ENCODE measurements at regions not wholly inside any gene's neighbourhood (a gene's known extent, or its start where the extent isn't known, plus 50 kb on each side); places are given as distances from the start of the nearest gene placed in this dataset.
"Not testable (repeated sequence)": the region's sequence is repeated elsewhere in the genome, so short reads cannot be mapped to it uniquely, and the experiment has no call there.

- peak; percentile 82 for DNase-seq (ENCODE audit: low spot score)
These were observed 116.2 kb upstream of the PLAAT1 start for GRCh38 chr3:193124861-193125260.

DNA sequence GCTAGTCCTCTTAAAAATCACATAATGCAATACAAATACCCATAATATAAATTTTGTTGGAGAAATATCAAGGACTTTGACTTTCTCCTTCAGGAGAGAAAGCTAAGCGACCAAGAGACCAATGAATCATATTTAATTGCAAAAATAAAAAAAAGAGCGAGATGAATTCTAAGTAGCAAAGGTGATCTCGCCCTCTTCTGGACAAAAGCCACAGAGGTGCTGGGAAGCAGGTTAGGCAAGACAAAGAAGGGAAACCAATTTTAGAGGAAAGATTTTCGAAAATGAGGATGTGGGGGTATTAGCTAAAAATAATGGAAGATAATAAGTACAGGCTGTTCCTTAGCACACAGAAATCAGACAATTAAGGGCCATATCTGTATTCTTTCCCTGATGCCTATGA is 111.4 kb upstream of the PLAAT1 start:
- no peak for DNase-seq (ENCODE audit: low spot score)

GRCh38 chr3:193130576-193130975 is 110.4 kb upstream of the PLAAT1 start:
- DNase-seq (ENCODE audit: low spot score), result peak; percentile 18

DNA sequence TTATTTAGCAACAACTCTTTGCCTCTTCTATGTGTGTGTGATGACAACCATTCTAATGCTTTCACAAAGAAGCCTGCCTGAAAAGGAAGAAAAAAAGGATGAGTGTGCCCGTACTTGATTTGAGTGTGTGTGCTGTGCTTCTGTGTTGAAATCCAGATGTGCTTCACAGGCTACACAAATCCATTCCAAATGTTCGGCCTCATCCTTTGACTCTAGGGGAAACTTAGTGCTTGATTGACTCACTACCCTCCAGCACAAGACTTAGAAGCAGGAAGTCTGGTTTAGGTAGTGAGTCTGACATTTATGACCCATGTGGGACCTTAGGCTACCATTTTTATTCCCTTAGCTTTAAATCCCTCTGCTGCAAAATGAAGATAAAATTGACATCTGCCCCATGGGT is 108.8 kb upstream of the PLAAT1 start:
- no peak for DNase-seq (ENCODE audit: low spot score)

DNA sequence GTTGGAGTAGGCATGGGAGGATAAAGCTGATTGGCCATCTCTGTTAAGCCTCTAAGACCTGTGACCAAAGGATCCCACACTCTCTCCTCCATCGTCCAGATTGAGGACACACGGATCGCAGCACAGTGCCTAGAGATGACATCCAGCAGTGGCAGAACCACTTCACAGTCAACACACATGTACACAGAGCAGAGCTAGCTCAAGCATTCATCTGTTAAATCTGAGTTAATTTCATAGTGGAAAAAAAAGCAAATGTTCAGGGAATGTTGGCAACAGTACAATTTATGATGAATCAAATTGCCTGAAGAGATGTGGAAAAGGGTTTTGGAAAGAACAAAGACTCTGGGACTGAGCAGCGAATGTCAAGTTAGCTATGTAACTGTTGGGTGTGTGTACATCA is 108.1 kb upstream of the PLAAT1 start:
- DNase-seq (ENCODE audit: low spot score), result no peak

GRCh38 chr3:193134856-193135255 is 106.2 kb upstream of the PLAAT1 start:
- no peak for DNase-seq (ENCODE audit: low spot score)

DNA sequence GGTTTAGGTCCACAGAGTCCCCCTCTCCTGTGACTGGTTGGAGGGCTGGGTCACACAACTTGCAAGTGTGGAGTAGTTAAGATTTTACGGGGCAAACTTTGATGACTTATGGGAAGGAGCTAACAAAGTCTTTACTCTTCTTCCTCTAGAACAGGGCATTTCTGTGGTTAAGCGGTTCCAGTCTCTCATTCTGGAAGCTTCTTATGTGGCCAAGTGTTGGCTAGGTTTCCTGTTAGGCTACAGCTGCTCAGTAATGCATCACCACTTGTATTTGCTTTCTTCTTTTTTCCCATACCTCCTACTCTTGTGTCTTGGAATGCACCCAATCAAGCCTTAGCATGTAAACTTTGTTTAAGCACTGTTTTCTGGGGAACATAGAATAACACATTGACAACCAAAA is 100.6 kb upstream of the PLAAT1 start:
- no peak for DNase-seq (ENCODE audit: low spot score)

DNA sequence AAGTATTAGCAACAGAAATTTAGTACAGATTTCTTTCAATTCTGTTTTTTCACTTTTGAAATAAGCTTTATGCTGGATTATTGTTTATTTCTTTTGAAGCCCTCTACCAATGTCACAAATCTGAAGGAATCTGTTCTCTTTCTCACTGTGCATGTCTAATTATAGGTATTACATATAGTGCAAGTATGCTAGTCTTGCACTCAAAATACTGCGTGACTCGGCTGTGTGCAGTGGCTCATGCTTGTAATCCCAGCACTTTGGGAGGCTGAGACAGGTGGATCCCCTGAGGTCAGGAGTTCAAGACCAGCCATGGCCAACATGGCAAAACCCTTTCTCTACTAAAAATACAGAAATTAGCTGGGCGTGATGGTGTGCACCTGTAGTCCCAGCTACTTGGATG is 95.8 kb upstream of the PLAAT1 start:
- no peak for DNase-seq (ENCODE audit: low spot score)

DNA sequence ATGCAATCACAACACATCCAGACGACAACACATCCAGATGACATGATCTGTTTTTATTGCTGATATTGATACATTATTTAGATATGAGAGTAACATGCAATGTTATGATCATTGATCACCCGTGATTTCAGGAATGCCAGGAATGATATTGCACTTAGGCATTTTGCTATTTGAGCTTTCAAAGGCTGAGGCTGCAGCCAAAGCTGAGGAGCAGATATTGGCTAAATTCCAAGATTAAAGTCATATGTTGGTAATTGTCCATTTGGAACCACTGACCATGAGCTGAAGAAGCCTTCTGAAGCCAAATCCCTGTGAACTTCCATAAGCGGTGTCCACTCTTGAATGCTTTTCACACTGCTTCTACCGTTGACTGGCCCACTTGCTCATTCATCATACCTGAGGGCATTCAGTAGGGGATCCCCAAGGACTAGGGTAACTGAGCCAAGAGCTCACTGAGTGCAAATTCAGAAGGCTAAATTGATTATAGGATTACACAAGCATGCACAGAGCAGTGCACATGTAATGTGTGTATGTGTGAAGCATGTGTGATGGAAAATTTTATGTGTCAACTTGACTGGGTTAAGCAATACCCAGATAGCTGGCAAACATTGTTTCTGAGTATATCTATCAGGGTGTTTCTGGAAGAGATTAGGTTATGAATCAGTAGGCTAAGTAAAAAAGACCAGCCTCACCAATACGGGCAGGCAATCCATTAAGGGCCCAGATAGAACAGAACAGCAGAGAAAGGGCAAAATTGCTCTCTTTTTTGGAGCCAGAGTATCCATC is 92.1 kb upstream of the PLAAT1 start:
- DNase-seq (ENCODE audit: low spot score), result no peak

DNA sequence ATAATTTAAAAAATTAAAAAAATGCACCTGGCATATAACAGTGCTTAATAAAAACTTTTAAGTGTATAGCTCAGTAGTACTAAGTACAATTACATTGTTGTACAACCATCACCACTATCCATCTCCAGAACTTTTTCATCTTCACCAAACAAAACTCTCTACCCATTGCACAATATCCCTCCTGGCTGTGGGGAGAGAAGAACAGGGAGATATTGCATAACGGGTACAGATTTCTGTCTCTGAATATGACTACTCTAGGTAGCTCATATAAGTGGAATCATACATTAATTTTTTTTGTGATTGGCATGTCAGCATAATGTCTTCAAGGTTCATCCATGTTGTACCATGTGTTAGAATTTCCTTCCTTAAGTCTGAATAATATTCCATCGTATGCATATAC is 91.0 kb upstream of the PLAAT1 start:
- DNase-seq (ENCODE audit: low spot score), result no peak

- not testable (repeated sequence) for DNase-seq (ENCODE audit: low spot score)
These were observed 85.8 kb upstream of the PLAAT1 start for GRCh38 chr3:193155044-193155781.

DNA sequence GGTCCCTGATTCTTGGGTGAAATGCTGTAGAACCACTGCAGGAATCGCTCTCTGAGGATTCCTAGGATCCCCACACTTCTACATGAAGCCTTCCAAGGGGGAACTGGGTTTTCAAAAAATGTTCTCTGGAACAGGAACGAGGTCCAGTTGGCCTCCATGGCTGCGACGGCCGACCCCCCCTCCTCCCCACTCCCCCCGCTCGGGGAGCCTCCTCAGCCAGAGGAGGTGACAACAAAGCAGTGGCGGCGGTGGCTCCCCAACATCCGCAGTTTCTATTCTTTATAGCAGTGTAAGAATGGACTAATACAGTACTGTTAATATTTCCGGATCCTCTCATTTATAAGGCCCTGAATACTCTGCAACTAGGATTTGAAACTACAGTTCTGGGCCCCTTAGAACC is 84.0 kb upstream of the PLAAT1 start:
- DNase-seq (ENCODE audit: low spot score), result no peak

DNA sequence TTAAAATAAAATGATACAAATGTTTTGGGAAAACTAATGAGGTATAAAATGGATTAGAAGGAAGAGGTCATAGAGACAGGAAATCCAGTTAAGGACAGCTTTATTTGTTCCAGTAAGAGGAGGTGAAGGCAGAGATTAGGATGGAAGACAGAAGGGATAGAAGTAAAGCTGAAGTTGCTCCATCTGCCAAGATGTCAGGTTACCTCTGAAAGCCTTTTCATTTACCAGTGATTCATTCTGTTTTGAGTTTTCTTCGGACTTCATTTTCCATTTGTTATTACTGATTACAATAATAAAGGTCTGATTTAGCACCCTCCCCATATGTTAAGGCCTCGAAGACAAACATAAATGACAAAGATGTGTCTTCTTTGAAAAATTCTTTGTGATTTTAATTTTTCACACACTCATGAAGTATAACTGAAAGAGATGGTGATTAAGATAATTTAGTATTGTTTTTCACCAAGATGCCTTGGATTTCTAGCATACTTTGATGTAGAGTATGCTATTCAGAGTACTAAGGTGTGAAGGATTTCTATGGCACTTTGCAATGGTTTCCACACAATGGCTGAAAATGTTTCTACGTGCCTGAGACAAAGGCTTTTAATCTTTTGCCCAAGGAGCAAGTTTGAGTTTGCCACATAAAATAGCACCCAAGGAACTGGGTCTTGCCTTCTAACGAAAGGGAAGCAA is 75.4 kb upstream of the PLAAT1 start:
- no peak for DNase-seq (ENCODE audit: low spot score)

- DNase-seq (ENCODE audit: low spot score), result no peak
These were observed 72.1 kb upstream of the PLAAT1 start for GRCh38 chr3:193168931-193169330.

GRCh38 chr3:193174140-193174539 is 66.9 kb upstream of the PLAAT1 start:
- DNase-seq (ENCODE audit: low spot score), result no peak

DNA sequence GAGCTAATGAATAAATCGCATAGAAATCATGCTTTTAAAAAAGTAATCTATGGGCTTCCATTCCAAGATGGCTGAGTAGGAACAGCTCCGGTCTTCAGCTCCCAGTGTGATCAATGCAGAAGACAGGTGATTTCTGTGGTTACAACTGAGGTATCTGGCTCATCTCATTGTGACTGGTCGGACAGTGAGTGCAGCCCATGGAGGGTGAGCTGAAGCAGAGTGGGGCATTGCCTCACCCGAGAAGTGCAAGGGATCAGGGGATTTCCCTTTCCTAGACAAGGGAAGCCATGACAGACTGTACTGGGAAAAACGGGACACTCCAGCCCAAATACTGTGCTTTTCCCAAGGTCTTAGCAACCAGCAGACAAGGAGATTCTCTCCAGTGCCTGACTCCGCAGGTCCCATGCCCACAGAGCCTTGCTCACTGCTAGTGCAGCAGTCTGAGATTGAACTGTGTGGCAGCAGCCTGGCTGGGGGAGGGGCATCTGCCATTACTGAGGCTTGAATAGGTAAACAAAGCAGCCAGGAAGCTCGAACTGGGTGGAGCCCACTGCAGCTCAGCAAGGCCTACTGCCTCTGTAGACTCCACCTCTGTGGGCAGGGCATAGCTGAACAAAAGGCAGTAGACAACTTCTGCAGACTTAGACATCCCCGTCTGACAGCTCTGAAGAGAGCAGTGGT is 61.5 kb upstream of the PLAAT1 start:
- DNase-seq (ENCODE audit: low spot score), result not testable (repeated sequence)

- DNase-seq (ENCODE audit: low spot score), result no peak
These were observed 53.8 kb upstream of the PLAAT1 start for GRCh38 chr3:193187070-193187722.

DNA sequence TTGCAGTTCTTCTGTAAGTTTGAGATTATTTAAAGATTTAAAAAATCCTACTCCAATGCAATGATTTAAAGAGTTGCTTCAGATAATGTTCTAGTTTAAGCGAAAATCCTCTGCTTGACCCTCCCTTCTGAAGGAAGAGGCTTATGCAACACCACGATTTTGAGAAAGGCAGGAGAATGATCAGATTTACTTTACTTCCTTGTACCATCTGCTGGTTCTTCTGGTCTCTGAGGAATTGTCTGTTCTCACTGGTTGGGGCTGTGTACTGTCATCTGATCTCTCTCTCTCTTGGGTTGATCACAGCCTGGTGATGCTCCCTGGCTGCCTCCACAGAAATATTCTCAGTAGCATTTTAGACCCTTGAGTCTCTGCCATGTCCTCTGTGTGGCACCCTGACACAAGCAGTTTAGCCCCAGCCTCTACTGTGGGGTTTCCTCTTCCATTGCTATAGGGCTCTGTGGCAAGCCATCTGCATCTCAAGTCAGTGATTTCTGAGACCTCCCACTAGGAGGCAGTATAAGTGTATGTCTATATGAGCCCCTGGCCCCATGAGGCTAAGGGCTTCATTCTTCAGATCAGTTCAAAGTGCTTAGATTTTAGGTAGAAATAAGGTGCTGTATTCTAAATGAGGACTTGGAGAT is 50.8 kb upstream of the PLAAT1 start:
- DNase-seq (ENCODE audit: low spot score), result peak; percentile 37

Measured in globus pallidus (tissue), 1 donor.